Psoas muscle (tissue), 7 donors: ENCODE measurements at regions not wholly inside any gene's neighbourhood (a gene's known extent, or its start where the extent isn't known, plus 50 kb on each side); places are given as distances from the start of the nearest gene placed in this dataset.
A peak's percentile ranks its signal among the peaks of the same experiment; 100 is the strongest.

Experiments used
- ATAC-seq, 4 donors: fragments of 200-7000 bp; cut with Tn5 transposase; one replicate each; pipeline ENCODE4 v1.9.1; 2020; ENCODE audit warnings: moderate library complexity in 3 of 4, mild to moderate bottlenecking in 2 of 4
- DNase-seq, 2 donors: peaks; one replicate each; pipeline ENCODE4 v3.0.0-alpha.2; 2020
- H3K27ac ChIP-seq: fragments of 200-600 bp; one replicate; pipeline ENCODE4 v1.8.0; 2022
- H3K27me3 ChIP-seq, 3 donors: fragments of 200-600 bp in 1 of 3; one replicate each; pipeline versions ENCODE4 v1.6.1 to v1.8.0; 2013 to 2022; ENCODE audit warnings: low read length in 2 of 3, mild to moderate bottlenecking in 2 of 3, moderate library complexity in 1 of 3; ENCODE audit not compliant: insufficient read depth in 3 of 3
- H3K36me3 ChIP-seq, 2 donors: fragments of 200-600 bp in 1 of 2; one replicate each; pipeline versions ENCODE4 v1.6.1 to v1.8.0; 2013 to 2022; ENCODE audit warnings: low read depth in 1 of 2, mild to moderate bottlenecking in 1 of 2, moderate library complexity in 1 of 2; ENCODE audit not compliant: insufficient read depth in 1 of 2
- H3K4me1 ChIP-seq: fragments of 200-600 bp; one replicate; pipeline ENCODE4 v1.8.0; 2022
- H3K4me3 ChIP-seq: fragments of 200-600 bp; one replicate; pipeline ENCODE4 v1.8.0; 2022; ENCODE audit warnings: mild to moderate bottlenecking
- H3K9me3 ChIP-seq: fragments of 200-600 bp; one replicate; pipeline ENCODE4 v1.8.0; 2022
- CTCF ChIP-seq: fragments of 200-600 bp; IDR thresholded peaks from one replicate; pipeline ENCODE4 v1.8.0; 2022; ENCODE audit warnings: antibody characterized with exemption
- WGBS, 3 donors: extraction: QIAGEN DNeasy Blood & Tissue Kit; methylation state at CpG; one replicate each; pipeline versions ENCODE4 v1.1.6 to v1.1.7; 2013; 5-methylcytosine and 5-hydroxymethylcytosine counted together
- intact Hi-C, 2 donors: fragments of 100-400 bp; cut with DNase I; formaldehyde crosslinking; loops; one replicate each; pipeline versions ENCODE4 v1.11.0 to v1.14.2; 2022
- donor health status: healthy with polysubstance abuse.
- donor health status: DM: no; HTN: no; CAD: no; lungs with moderate emphysema.
- donor health status: Bipolar disorder and iron deficiency.
- donor health status: healthy.
- donor health status: DM: yes; HTN: yes; CAD: no.
- donor health status: DM: no; HTN: no; CAD: no.
- donor health status: DM: yes; HTN: yes; CAD: no.

- intact Hi-C loops: loop anchor here in 1 of 2 donors (5.0 kb wide), 1 partner anchor 45 kb away; no protein-coding TSS in a partner anchor
- H3K9me3 ChIP-seq: peaks cover 8% of the 10 kb centered on the region
- H3K27ac ChIP-seq: no peak overlapping the region
- no peak for DNase-seq
- H3K36me3 ChIP-seq: no peaks in the 10 kb centered on the region
- TF ChIP-seq CTCF: no peak
- H3K27me3 ChIP-seq: no peaks in the 10 kb centered on the region
- 22 to 36% (median 26%) methylated on average over 4 of the region's 4 CpGs for WGBS, 3 donors
- peak in 1 of 4 donors; percentile 61 for ATAC-seq
- H3K4me1 ChIP-seq: peaks cover 9% of the 10 kb centered on the region
- no peak overlapping the region for H3K4me3 ChIP-seq
These were observed 388.9 kb upstream of the NPVF start for GRCh38 chr7:25617214-25617613.

GRCh38 chr7:25617673-25618072 is 389.4 kb upstream of the NPVF start:
- Histone ChIP-seq H3K27me3 (no peaks in the 10 kb centered on the region), H3K36me3 (no peaks in the 10 kb centered on the region), H3K9me3 (peaks cover 3% of the 10 kb centered on the region), H3K4me3 (no peak overlapping the region), H3K4me1 (peaks cover 9% of the 10 kb centered on the region), H3K27ac (no peak overlapping the region)
- no peak for TF ChIP-seq CTCF
- no peak for DNase-seq
- intact Hi-C loops: loop anchor here in 1 of 2 donors (5.0 kb wide), 1 partner anchor 45 kb away; no protein-coding TSS in a partner anchor
- 69 to 89% (median 76%) methylated on average over 2 of the region's 2 CpGs for WGBS, 3 donors
- ATAC-seq: no peak

GRCh38 chr7:25619381-25619780 is 391.1 kb upstream of the NPVF start:
- intact Hi-C loops: loop anchor here in 1 of 2 donors (5.0 kb wide), 1 partner anchor 43 kb away; no protein-coding TSS in a partner anchor
- DNase-seq (no peak), ATAC-seq (no peak)
- 78 to 84% (median 81%) methylated on average over 2 of the region's 2 CpGs for WGBS, 3 donors
- TF ChIP-seq CTCF: no peak
- H3K4me3 ChIP-seq: no peak overlapping the region
- H3K27me3 ChIP-seq: no peaks in the 10 kb centered on the region
- H3K27ac ChIP-seq: no peak overlapping the region
- no peaks in the 10 kb centered on the region for H3K36me3 ChIP-seq
- peaks cover 9% of the 10 kb centered on the region for H3K4me1 ChIP-seq
- H3K9me3 ChIP-seq: no peaks in the 10 kb centered on the region

GRCh38 chr7:25619963-25620799 is 391.9 kb upstream of the NPVF start:
- ATAC-seq: peak in 1 of 4 donors; percentile 24
- peaks cover 9% of the 10 kb centered on the region for H3K4me1 ChIP-seq

More at GRCh38 chr7:25619963-25620799, 391.9 kb upstream of the NPVF start:
- no peak for TF ChIP-seq CTCF
- 60 to 67% (median 63%) methylated on average over 8 of the region's 8 CpGs for WGBS, 3 donors
- intact Hi-C loops: loop anchor here in 1 of 2 donors (5.0 kb wide), 1 partner anchor 42 kb away; no protein-coding TSS in a partner anchor
- no peaks in the 10 kb centered on the region for H3K9me3 ChIP-seq
- DNase-seq: peak in 1 of 2 donors; percentile 18
- H3K4me3 ChIP-seq: no peak overlapping the region
- no peak overlapping the region for H3K27ac ChIP-seq
- H3K27me3 ChIP-seq: no peaks in the 10 kb centered on the region
- no peaks in the 10 kb centered on the region for H3K36me3 ChIP-seq
